DND-41 (cell line): ENCODE measurements at regions not wholly inside any gene's neighbourhood (a gene's known extent, or its start where the extent isn't known, plus 50 kb on each side); places are given as distances from the start of the nearest gene placed in this dataset.

Experiments
- ATAC-seq: fragments of 200-7000 bp; cut with Tn5 transposase; 3 replicates; pipeline ENCODE4 v1.9.1; 2021; ENCODE audit warnings: low read depth; ENCODE audit not compliant: insufficient read depth
- DNase-seq: peaks from one replicate; pipeline ENCODE4 v3.0.0-alpha.2; 2020
- H2AFZ ChIP-seq: 2 replicates; pipeline ENCODE4 v1.6.0; 2012; ENCODE audit warnings: low read depth, low read length
- H3K27ac ChIP-seq: 2 replicates; pipeline ENCODE4 v1.5.1; 2012; ENCODE audit warnings: low read length, inconsistent platforms
- H3K27me3 ChIP-seq: fragments of 200-600 bp; sonication (generic); 2 replicates; pipeline ENCODE4 v1.6.0; 2012; ENCODE audit warnings: low read length, mild to moderate bottlenecking, inconsistent platforms; ENCODE audit not compliant: insufficient read depth, poor library complexity
- H3K36me3 ChIP-seq: 2 replicates; pipeline ENCODE4 v1.5.1; 2012; ENCODE audit warnings: low read length, inconsistent platforms; ENCODE audit not compliant: insufficient read depth
- H3K4me1 ChIP-seq: 2 replicates; pipeline ENCODE4 v1.5.1; 2012; ENCODE audit warnings: mild to moderate bottlenecking, low read length; ENCODE audit not compliant: insufficient read depth
- H3K4me2 ChIP-seq: 2 replicates; pipeline ENCODE4 v1.6.0; 2012; ENCODE audit warnings: mild to moderate bottlenecking, moderate library complexity, low read length, inconsistent platforms; ENCODE audit not compliant: insufficient read depth
- H3K4me3 ChIP-seq, 2 experiments: fragments of 200-600 bp in 1 of 2; shearing (Covaris generic) in 1 of 2; 2 replicates each; pipeline ENCODE4 v1.5.1; 2012 to 2016; ENCODE audit warnings: inconsistent platforms in 2 of 2, low read length in 2 of 2, mild to moderate bottlenecking in 2 of 2, low read depth in 1 of 2, moderate library complexity in 1 of 2
- H3K79me2 ChIP-seq: 2 replicates; pipeline ENCODE4 v1.6.0; 2012; ENCODE audit warnings: low read length, inconsistent platforms; ENCODE audit not compliant: insufficient read depth
- H3K9ac ChIP-seq: 2 replicates; pipeline ENCODE4 v1.6.0; 2012; ENCODE audit warnings: low read depth, mild to moderate bottlenecking, inconsistent platforms, low read length, moderate library complexity
- H3K9me3 ChIP-seq: 2 replicates; pipeline ENCODE4 v1.5.1; 2012; ENCODE audit warnings: low read length, moderate library complexity, mild to moderate bottlenecking, inconsistent platforms; ENCODE audit not compliant: insufficient read depth, severe bottlenecking
- H4K20me1 ChIP-seq: 2 replicates; pipeline ENCODE4 v1.6.0; 2012; ENCODE audit warnings: low read length; ENCODE audit not compliant: insufficient read depth
- EZH2 ChIP-seq: IDR thresholded peaks from 3 replicates; pipeline ENCODE4 v1.6.1; 2012; ENCODE audit warnings: borderline replicate concordance, low read depth, mild to moderate bottlenecking, moderate library complexity, low read length, inconsistent platforms; ENCODE audit not compliant: severe bottlenecking
- TF ChIP-seq, protein P1 (sequence below): IDR thresholded peaks from 2 replicates; pipeline ENCODE4 v1.5.1; 2012; ENCODE audit warnings: borderline replicate concordance, low read length, moderate library complexity, mild to moderate bottlenecking; ENCODE audit not compliant: poor library complexity, severe bottlenecking; ENCODE audit errors: extremely low read depth

DNA sequence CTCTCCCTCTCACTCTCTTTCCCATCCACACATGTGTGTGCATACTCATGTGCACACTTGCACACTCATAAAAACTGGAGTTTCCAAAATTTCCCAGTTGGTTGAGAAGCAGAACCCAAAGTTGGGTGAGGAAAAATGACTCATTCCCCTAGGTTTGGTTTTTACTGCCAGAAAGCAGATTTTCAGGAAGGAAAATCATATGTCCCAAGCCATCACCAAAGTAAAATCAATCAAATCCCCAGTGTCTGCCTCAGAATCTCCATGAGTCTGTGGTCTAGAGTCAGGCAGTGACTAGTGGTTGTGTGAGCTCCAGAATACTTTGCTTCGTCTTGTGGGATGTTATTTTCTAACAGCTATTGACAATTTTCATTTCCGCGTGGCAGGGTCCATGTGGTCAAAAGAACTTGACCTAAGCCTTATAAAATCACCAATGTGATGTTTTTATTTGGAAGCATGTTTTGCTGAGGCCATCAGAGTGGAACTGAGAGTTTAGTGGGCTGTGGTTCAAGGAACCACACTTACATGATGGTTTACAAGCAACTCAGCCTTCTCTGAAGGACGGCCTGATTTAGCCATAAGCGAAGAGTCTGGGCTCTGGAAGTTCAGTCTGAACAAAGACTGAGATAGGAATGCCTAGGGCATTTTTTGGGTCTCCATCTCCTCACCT, 81.9 kb upstream of the CCN6 start:
- Histone ChIP-seq H3K4me2 (no peak overlapping the region), H3K9ac (no peak overlapping the region), H3K9me3 (no peaks in the 10 kb centered on the region), H3K4me1 (no peaks in the 10 kb centered on the region), H3K79me2 (no peaks in the 10 kb centered on the region), H3K27me3 (no peaks in the 10 kb centered on the region), H3K4me3 (no peak overlapping the region), H4K20me1 (no peaks in the 10 kb centered on the region), H2AFZ (no peak overlapping the region), H3K36me3 (no peaks in the 10 kb centered on the region), H3K27ac (no peak overlapping the region)
- no peak for DNase-seq
- no peak for ATAC-seq
- TF ChIP-seq, protein P1, sequence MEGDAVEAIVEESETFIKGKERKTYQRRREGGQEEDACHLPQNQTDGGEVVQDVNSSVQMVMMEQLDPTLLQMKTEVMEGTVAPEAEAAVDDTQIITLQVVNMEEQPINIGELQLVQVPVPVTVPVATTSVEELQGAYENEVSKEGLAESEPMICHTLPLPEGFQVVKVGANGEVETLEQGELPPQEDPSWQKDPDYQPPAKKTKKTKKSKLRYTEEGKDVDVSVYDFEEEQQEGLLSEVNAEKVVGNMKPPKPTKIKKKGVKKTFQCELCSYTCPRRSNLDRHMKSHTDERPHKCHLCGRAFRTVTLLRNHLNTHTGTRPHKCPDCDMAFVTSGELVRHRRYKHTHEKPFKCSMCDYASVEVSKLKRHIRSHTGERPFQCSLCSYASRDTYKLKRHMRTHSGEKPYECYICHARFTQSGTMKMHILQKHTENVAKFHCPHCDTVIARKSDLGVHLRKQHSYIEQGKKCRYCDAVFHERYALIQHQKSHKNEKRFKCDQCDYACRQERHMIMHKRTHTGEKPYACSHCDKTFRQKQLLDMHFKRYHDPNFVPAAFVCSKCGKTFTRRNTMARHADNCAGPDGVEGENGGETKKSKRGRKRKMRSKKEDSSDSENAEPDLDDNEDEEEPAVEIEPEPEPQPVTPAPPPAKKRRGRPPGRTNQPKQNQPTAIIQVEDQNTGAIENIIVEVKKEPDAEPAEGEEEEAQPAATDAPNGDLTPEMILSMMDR: no peak
- no peak for TF ChIP-seq EZH2

DNA sequence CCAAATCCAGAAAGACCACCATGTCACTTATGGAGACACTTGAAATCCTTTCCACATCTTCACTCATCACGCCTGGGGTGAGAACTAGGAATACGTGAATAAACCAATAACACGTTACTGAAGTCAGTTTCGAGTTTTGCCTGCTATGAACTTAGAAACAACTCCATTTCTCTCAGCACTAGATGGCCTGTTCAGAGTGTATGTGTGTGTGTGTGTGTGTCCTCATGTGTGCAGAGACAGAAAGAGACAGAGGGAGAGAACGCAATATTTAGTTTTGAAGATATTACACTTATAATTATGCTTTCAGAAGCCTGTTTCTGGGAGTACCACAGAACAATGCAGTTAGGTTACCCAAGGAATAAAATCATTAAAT, 81.2 kb upstream of the CCN6 start:
- H3K9ac ChIP-seq: no peak overlapping the region
- H3K36me3 ChIP-seq: no peaks in the 10 kb centered on the region
- no peak overlapping the region for H3K4me2 ChIP-seq
- H3K9me3 ChIP-seq: no peaks in the 10 kb centered on the region
- H3K27ac ChIP-seq: no peak overlapping the region
- no peaks in the 10 kb centered on the region for H3K4me1 ChIP-seq
- no peaks in the 10 kb centered on the region for H3K79me2 ChIP-seq
- H3K4me3 ChIP-seq: no peak overlapping the region
- H2AFZ ChIP-seq: no peak overlapping the region
- ATAC-seq: no peak
- DNase-seq: no peak
- no peak for TF ChIP-seq EZH2
- TF ChIP-seq, protein P1: no peak
- no peaks in the 10 kb centered on the region for H3K27me3 ChIP-seq
- no peaks in the 10 kb centered on the region for H4K20me1 ChIP-seq

DNA sequence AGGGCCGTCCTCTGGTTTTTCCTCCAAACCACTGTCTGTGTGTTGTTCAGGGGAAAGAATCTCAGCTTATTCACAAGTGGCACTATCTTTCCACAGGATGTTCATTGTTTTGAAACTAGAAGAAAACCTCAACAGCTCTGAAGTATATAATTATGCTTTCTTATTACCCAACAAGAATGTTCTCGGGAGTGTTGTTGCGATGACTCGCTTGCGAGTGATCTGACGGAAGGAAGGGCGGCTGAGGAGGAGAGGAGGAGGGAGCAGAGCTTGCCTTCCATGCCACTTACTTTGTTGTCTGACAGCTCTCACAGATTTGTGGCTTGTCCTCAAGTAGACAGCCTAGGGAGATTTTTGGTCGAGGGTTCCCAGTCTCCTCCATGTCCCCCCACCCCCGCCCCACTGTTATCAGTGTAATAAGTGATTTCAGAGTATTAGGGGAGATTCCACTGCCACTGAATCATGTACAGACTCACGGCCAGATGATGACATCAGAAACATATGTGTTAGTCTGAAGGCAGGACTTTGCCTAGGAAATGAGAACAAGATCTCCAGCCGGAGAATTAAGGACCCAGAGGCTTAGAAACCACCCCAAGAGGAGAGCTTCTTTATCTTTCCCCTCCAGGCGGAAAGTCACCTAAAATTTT, 80.7 kb upstream of the CCN6 start:
- H3K4me3 ChIP-seq: no peak overlapping the region
- H3K9ac ChIP-seq: no peak overlapping the region
- no peaks in the 10 kb centered on the region for H3K27me3 ChIP-seq
- peak; percentile 33; the same call in 1 of the 3 replicates for ATAC-seq
- H3K36me3 ChIP-seq: no peaks in the 10 kb centered on the region
- H2AFZ ChIP-seq: no peak overlapping the region
- no peaks in the 10 kb centered on the region for H4K20me1 ChIP-seq
- no peaks in the 10 kb centered on the region for H3K4me1 ChIP-seq
- TF ChIP-seq, protein P1: no peak
- TF ChIP-seq EZH2: no peak
- H3K4me2 ChIP-seq: no peak overlapping the region
- no peak for DNase-seq
- no peaks in the 10 kb centered on the region for H3K9me3 ChIP-seq
- no peaks in the 10 kb centered on the region for H3K79me2 ChIP-seq
- H3K27ac ChIP-seq: no peak overlapping the region
